DOHH2 (cell line): ENCODE measurements at regions not wholly inside any gene's neighbourhood (a gene's known extent, or its start where the extent isn't known, plus 50 kb on each side); places are given as distances from the start of the nearest gene placed in this dataset.

Source experiments
- H3F3A ChIP-seq: fragments of 200-600 bp; sonication (generic), shearing (Covaris generic); 2 replicates; pipeline ENCODE4 v1.6.0; 2016; ENCODE audit warnings: antibody characterized with exemption, mild to moderate bottlenecking; ENCODE audit not compliant: control insufficient read depth, insufficient read depth
- H3K27ac ChIP-seq: fragments of 200-600 bp; sonication (generic); 2 replicates; pipeline ENCODE4 v1.5.1; 2014; ENCODE audit warnings: low read depth, mild to moderate bottlenecking, low read length, moderate library complexity
- H3K27me3 ChIP-seq: fragments of 200-600 bp; sonication (generic); 2 replicates; pipeline ENCODE4 v1.6.1; 2014; ENCODE audit warnings: mild to moderate bottlenecking, low read length, mixed read lengths; ENCODE audit not compliant: control insufficient read depth
- H3K36me3 ChIP-seq: fragments of 200-600 bp; sonication (generic); 2 replicates; pipeline ENCODE4 v1.6.1; 2014; ENCODE audit warnings: mild to moderate bottlenecking, low read length, moderate library complexity, mixed read lengths; ENCODE audit not compliant: control insufficient read depth
- H3K4me1 ChIP-seq: fragments of 200-600 bp; sonication (generic); 2 replicates; pipeline ENCODE4 v1.6.1; 2014; ENCODE audit warnings: mild to moderate bottlenecking, low read length, mixed read lengths; ENCODE audit not compliant: control insufficient read depth
- H3K4me2 ChIP-seq: fragments of 200-600 bp; sonication (generic); 2 replicates; pipeline ENCODE4 v1.6.0; 2014; ENCODE audit warnings: mild to moderate bottlenecking, low read length, moderate library complexity
- H3K4me3 ChIP-seq: fragments of 200-600 bp; sonication (generic); 2 replicates; pipeline ENCODE4 v1.5.1; 2014; ENCODE audit warnings: mild to moderate bottlenecking, low read length, mixed read lengths
- H3K79me2 ChIP-seq: fragments of 200-600 bp; sonication (generic); 2 replicates; pipeline ENCODE4 v1.6.1; 2014; ENCODE audit warnings: mild to moderate bottlenecking, low read length, mixed read lengths; ENCODE audit not compliant: control insufficient read depth
- H3K9me2 ChIP-seq: fragments of 200-600 bp; sonication (generic); replicated peaks from 2 replicates; pipeline ENCODE4 v1.6.1; 2014; ENCODE audit warnings: mild to moderate bottlenecking, low read length, mixed read lengths; ENCODE audit not compliant: control insufficient read depth
- H3K9me3 ChIP-seq: fragments of 200-600 bp; sonication (generic); 2 replicates; pipeline ENCODE4 v1.6.1; 2014; ENCODE audit warnings: antibody characterized with exemption, low read length, mixed read lengths; ENCODE audit not compliant: control insufficient read depth, insufficient read depth
- H4K20me1 ChIP-seq: fragments of 200-600 bp; sonication (generic); 2 replicates; pipeline ENCODE4 v1.6.0; 2014; ENCODE audit warnings: low read depth, mild to moderate bottlenecking, antibody characterized with exemption, low read length, moderate library complexity; ENCODE audit not compliant: control insufficient read depth, insufficient read depth
- CTCF ChIP-seq: fragments of 200-600 bp; sonication (generic); IDR thresholded peaks from one replicate; pipeline ENCODE4 v1.5.1; 2014; ENCODE audit warnings: antibody characterized with exemption, mild to moderate bottlenecking, low read depth, low read length; ENCODE audit not compliant: poor library complexity, severe bottlenecking
- EZH2phosphoT487 ChIP-seq: fragments of 200-600 bp; sonication (generic); IDR thresholded peaks from 2 replicates; pipeline ENCODE4 v1.6.1; 2017; ENCODE audit warnings: borderline replicate concordance, mild to moderate bottlenecking, antibody characterized with exemption, low read length, moderate library complexity, mixed read lengths

- Histone ChIP-seq H3K4me2 (no peak overlapping the region), H3K79me2 (no peaks in the 10 kb centered on the region), H3K4me1 (no peaks in the 10 kb centered on the region), H3F3A (no peaks in the 10 kb centered on the region), H3K36me3 (no peaks in the 10 kb centered on the region), H3K4me3 (no peak overlapping the region), H3K27ac (no peak overlapping the region), H3K9me3 (no peaks in the 10 kb centered on the region), H3K9me2 (no peaks in the 10 kb centered on the region), H3K27me3 (no peaks in the 10 kb centered on the region), H4K20me1 (no peaks in the 10 kb centered on the region)
- TF ChIP-seq EZH2phosphoT487 (no peak), CTCF (no peak)
Measured at GRCh38 chr21:32070676-32071330, 198.0 kb downstream of the HUNK start.

- no peak overlapping the region for H3K4me2 ChIP-seq
Measured at GRCh38 chr21:32070126-32070525, 197.3 kb downstream of the HUNK start.

GRCh38 chr21:32065654-32066053 lies 192.8 kb downstream of the HUNK start:
- Histone ChIP-seq H3K9me3 (no peaks in the 10 kb centered on the region), H3K36me3 (no peaks in the 10 kb centered on the region), H3K79me2 (no peaks in the 10 kb centered on the region), H3K9me2 (no peaks in the 10 kb centered on the region), H3K27me3 (no peaks in the 10 kb centered on the region), H3K27ac (no peak overlapping the region), H3K4me1 (no peaks in the 10 kb centered on the region), H3K4me3 (no peak overlapping the region), H4K20me1 (no peaks in the 10 kb centered on the region), H3F3A (no peaks in the 10 kb centered on the region), H3K4me2 (no peak overlapping the region)
- no peak for TF ChIP-seq CTCF
- no peak for TF ChIP-seq EZH2phosphoT487

More at GRCh38 chr21:32070126-32070525, 197.3 kb downstream of the HUNK start:
- Histone ChIP-seq H3F3A (no peaks in the 10 kb centered on the region), H3K4me1 (no peaks in the 10 kb centered on the region), H4K20me1 (no peaks in the 10 kb centered on the region), H3K9me2 (no peaks in the 10 kb centered on the region), H3K27me3 (no peaks in the 10 kb centered on the region), H3K27ac (no peak overlapping the region), H3K36me3 (no peaks in the 10 kb centered on the region), H3K79me2 (no peaks in the 10 kb centered on the region), H3K4me3 (no peak overlapping the region), H3K9me3 (no peaks in the 10 kb centered on the region)
- TF ChIP-seq EZH2phosphoT487 (no peak), CTCF (no peak)
